PC-9 (cell line): ENCODE measurements at regions not wholly inside any gene's neighbourhood (a gene's known extent, or its start where the extent isn't known, plus 50 kb on each side); places are given as distances from the start of the nearest gene placed in this dataset.

Source experiments
- BruUV-seq: library from RNA; stranded (reverse); fragments of 400-500 nt; replicated peaks from 2 replicates; lab custom pipeline; 2021; lab: Mats Ljungman, UMichigan
- CTCF ChIA-PET: fragments of 300-600 bp; sonication (Branson Sonifier 250); formaldehyde crosslinking; loops from one replicate; lab custom pipeline; 2022; ENCODE audit warnings: antibody characterized with exemption; lab: Charles Lee
- POLR2A ChIA-PET: fragments of 300-600 bp; sonication (Branson Sonifier 250); formaldehyde crosslinking; loops from one replicate; lab custom pipeline; 2022; ENCODE audit warnings: antibody characterized with exemption; ENCODE audit not compliant: unreplicated experiment; lab: Charles Lee
- DNase-seq, 2 experiments: peaks; one replicate each; pipeline versions ENCODE4 v3.0.0 to v3.0.0-alpha.2; 2015 to 2022; ENCODE audit warnings: mixed read lengths in 1 of 2
- H2AFZ ChIP-seq: fragments of 200-600 bp; sonication (generic); 2 replicates; pipeline ENCODE4 v1.8.1; 2017; ENCODE audit warnings: antibody characterized with exemption
- H3F3A ChIP-seq: fragments of 200-600 bp; sonication (generic); 2 replicates; pipeline ENCODE4 v1.8.1; 2017; ENCODE audit warnings: antibody characterized with exemption, mild to moderate bottlenecking, low read depth; ENCODE audit not compliant: insufficient read depth
- H3K27ac ChIP-seq: fragments of 200-600 bp; sonication (generic); 2 replicates; pipeline ENCODE4 v1.6.1; 2016; ENCODE audit warnings: mixed run types
- H3K27me3 ChIP-seq: fragments of 200-600 bp; sonication (generic); 2 replicates; pipeline ENCODE4 v1.6.1; 2016; ENCODE audit warnings: low read depth, mixed run types; ENCODE audit not compliant: insufficient read depth
- H3K36me3 ChIP-seq: fragments of 200-600 bp; sonication (generic); 2 replicates; pipeline ENCODE4 v1.6.1; 2016; ENCODE audit warnings: low read depth, mixed run types
- H3K4me1 ChIP-seq: fragments of 200-600 bp; sonication (generic); replicated peaks from 2 replicates; pipeline ENCODE4 v1.6.1; 2016; ENCODE audit warnings: mixed run types; ENCODE audit not compliant: insufficient read depth
- H3K4me2 ChIP-seq: fragments of 200-600 bp; sonication (generic); 2 replicates; pipeline ENCODE4 v1.6.1; 2017; ENCODE audit warnings: mixed run types
- H3K4me3 ChIP-seq: fragments of 200-600 bp; sonication (generic); 2 replicates; pipeline ENCODE4 v1.6.1; 2016; ENCODE audit warnings: mixed run types
- H3K79me2 ChIP-seq: fragments of 200-600 bp; sonication (generic); 2 replicates; pipeline ENCODE4 v1.6.1; 2017; ENCODE audit warnings: low read depth, mixed run types
- H3K9me2 ChIP-seq: fragments of 200-600 bp; sonication (generic); 2 replicates; pipeline ENCODE4 v1.8.1; 2017; ENCODE audit warnings: mild to moderate bottlenecking; ENCODE audit not compliant: insufficient read depth
- H3K9me3 ChIP-seq: fragments of 200-600 bp; sonication (generic); 2 replicates; pipeline ENCODE4 v1.8.1; 2016; ENCODE audit warnings: low read depth; ENCODE audit not compliant: insufficient read depth
- H4K20me1 ChIP-seq: fragments of 200-600 bp; sonication (generic); 2 replicates; pipeline ENCODE4 v1.8.1; 2017; ENCODE audit not compliant: insufficient read depth
- CTCF ChIP-seq: fragments of 200-600 bp; sonication (generic); conservative IDR thresholded peaks from 2 replicates; pipeline ENCODE4 v1.6.1; 2017; ENCODE audit warnings: mixed run types, antibody characterized with exemption, mild to moderate bottlenecking, moderate library complexity
- EZH2 ChIP-seq: fragments of 200-600 bp; sonication (generic); IDR thresholded peaks from 2 replicates; pipeline ENCODE4 v1.8.0; 2017; ENCODE audit warnings: antibody characterized with exemption, low read depth
- intact Hi-C: fragments of 100-400 bp; cut with micrococcal nuclease; formaldehyde crosslinking; loops from one replicate; pipeline ENCODE4 v1.10.0; 2022; ENCODE audit not compliant: unreplicated experiment

- Histone ChIP-seq H4K20me1 (no peaks in the 10 kb centered on the region), H3K27me3 (peaks cover 19% of the 10 kb centered on the region; the same call in 1 of the 2 replicates), H3K27ac (no peak overlapping the region), H3K9me2 (no peaks in the 10 kb centered on the region), H2AFZ (no peak overlapping the region), H3K79me2 (no peaks in the 10 kb centered on the region), H3K4me3 (no peak overlapping the region), H3K4me2 (no peak overlapping the region), H3K9me3 (no peaks in the 10 kb centered on the region), H3K4me1 (no peaks in the 10 kb centered on the region), H3K36me3 (no peaks in the 10 kb centered on the region), H3F3A (no peaks in the 10 kb centered on the region)
- TF ChIP-seq CTCF (no peak), EZH2 (no peak)
- no peak for DNase-seq
- ChIA-PET CTCF (no interaction called here), POLR2A (no interaction called here)
- intact Hi-C loops, result no loop called here
- no TSS peak for BruUV-seq
These were observed 220.4 kb downstream of the CBLN1 start for GRCh38 chr16:49061137-49061714.

GRCh38 chr16:49060728-49061127 lies 220.9 kb downstream of the CBLN1 start:
- intact Hi-C loops, result no loop called here
- Histone ChIP-seq H3K4me3 (no peak overlapping the region), H3K9me2 (no peaks in the 10 kb centered on the region), H3K36me3 (no peaks in the 10 kb centered on the region), H3K27ac (no peak overlapping the region), H3K79me2 (no peaks in the 10 kb centered on the region), H3K4me1 (no peaks in the 10 kb centered on the region), H4K20me1 (no peaks in the 10 kb centered on the region), H3K27me3 (peaks cover 23% of the 10 kb centered on the region; the same call in 1 of the 2 replicates), H3F3A (no peaks in the 10 kb centered on the region), H3K9me3 (no peaks in the 10 kb centered on the region), H2AFZ (no peak overlapping the region), H3K4me2 (no peak overlapping the region)
- CTCF ChIA-PET, result no interaction called here
- BruUV-seq, result no TSS peak
- DNase-seq, result no peak
- TF ChIP-seq EZH2 (no peak), CTCF (no peak)
- POLR2A ChIA-PET, result no interaction called here

GRCh38 chr16:49058382-49058781 lies 223.3 kb downstream of the CBLN1 start:
- no peak for DNase-seq
- no peak overlapping the region for H3K4me2 ChIP-seq
- H3K9me3 ChIP-seq, result no peaks in the 10 kb centered on the region
- H3K27me3 ChIP-seq, result 0 out of 2 replicates have a peak, but pooled peaks cover 11% of the 10 kb centered on the region
- no TSS peak for BruUV-seq
- H2AFZ ChIP-seq, result no peak overlapping the region
- H3K4me1 ChIP-seq, result no peaks in the 10 kb centered on the region
- no peaks in the 10 kb centered on the region for H3K79me2 ChIP-seq
- POLR2A ChIA-PET, result no interaction called here
- CTCF ChIA-PET, result no interaction called here
- H3K4me3 ChIP-seq, result no peak overlapping the region
- no peaks in the 10 kb centered on the region for H3F3A ChIP-seq
- H4K20me1 ChIP-seq, result no peaks in the 10 kb centered on the region
- intact Hi-C loops, result no loop called here
- no peaks in the 10 kb centered on the region for H3K36me3 ChIP-seq
- TF ChIP-seq CTCF (no peak), EZH2 (no peak)
- no peak overlapping the region for H3K27ac ChIP-seq
- no peaks in the 10 kb centered on the region for H3K9me2 ChIP-seq
